ENCODE measurements at regions not wholly inside any gene's neighbourhood (a gene's known extent, or its start where the extent isn't known, plus 50 kb on each side); places are given as distances from the start of the nearest gene placed in this dataset.
A peak's percentile ranks its signal among the peaks of the same experiment; 100 is the strongest.

DNA sequence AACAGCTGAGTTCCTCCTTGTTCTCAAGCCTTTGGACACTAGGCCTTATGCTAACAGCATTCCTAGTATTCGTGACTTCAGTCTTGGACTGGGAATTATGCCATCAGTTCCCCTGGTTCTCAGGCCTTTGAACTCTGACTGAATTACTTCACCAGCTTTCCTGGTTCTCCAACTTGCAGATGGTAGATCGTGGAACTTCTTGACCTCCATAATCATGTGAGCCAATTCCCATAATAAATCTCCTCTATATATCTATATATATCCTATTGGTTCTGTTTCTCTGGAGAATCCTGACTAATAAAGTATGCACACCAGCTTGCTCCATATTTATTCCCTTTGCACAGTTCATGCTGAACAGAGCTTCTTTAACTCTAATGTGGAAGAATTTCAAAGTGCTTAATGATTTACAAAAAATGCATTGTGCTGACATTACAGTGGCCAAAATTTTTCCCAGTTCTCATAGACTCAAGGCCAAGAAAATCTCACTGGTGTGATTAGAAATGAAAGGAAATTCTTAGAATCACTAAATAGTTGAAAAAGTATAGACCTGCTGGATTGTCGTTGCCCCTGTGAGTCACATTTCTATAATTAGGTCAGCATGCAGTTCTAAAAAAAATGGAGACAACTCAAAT, 462.9 kb upstream of the ADAMTS5 start:
- TF ChIP-seq, protein P1, sequence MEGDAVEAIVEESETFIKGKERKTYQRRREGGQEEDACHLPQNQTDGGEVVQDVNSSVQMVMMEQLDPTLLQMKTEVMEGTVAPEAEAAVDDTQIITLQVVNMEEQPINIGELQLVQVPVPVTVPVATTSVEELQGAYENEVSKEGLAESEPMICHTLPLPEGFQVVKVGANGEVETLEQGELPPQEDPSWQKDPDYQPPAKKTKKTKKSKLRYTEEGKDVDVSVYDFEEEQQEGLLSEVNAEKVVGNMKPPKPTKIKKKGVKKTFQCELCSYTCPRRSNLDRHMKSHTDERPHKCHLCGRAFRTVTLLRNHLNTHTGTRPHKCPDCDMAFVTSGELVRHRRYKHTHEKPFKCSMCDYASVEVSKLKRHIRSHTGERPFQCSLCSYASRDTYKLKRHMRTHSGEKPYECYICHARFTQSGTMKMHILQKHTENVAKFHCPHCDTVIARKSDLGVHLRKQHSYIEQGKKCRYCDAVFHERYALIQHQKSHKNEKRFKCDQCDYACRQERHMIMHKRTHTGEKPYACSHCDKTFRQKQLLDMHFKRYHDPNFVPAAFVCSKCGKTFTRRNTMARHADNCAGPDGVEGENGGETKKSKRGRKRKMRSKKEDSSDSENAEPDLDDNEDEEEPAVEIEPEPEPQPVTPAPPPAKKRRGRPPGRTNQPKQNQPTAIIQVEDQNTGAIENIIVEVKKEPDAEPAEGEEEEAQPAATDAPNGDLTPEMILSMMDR (IDR thresholded peaks at IDR 0.05; ENCODE audit: insufficient read depth, low read depth, low read length, missing control alignments): no peak
- no peak overlapping the region for H3K4me3 ChIP-seq (ENCODE audit: low read length)
- DNase-seq (ENCODE audit: low read depth): no peak

DNA sequence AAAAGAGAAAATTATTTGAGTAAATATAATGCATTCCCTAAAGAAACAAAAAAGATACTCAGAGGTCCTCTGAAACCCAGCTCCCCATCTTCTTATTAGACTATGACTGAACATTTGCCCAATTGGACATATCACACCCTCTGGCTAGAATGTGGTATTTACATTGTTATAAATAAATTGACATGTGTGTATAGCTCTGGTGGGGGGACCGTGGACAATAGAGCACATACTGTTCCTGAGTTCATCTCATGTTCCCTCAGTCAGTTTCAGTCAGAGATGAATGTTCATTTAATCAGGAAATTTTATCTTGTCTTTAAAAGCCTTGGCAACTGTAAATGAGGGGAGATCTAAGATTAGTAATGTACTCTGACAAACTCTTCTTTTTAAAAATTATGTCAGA, 459.3 kb upstream of the ADAMTS5 start:
- DNase-seq (ENCODE audit: low read depth): no peak
- TF ChIP-seq, protein P1 (IDR thresholded peaks at IDR 0.05; ENCODE audit: insufficient read depth, low read depth, low read length, missing control alignments): no peak
- H3K4me3 ChIP-seq (ENCODE audit: low read length): no peak overlapping the region

DNA sequence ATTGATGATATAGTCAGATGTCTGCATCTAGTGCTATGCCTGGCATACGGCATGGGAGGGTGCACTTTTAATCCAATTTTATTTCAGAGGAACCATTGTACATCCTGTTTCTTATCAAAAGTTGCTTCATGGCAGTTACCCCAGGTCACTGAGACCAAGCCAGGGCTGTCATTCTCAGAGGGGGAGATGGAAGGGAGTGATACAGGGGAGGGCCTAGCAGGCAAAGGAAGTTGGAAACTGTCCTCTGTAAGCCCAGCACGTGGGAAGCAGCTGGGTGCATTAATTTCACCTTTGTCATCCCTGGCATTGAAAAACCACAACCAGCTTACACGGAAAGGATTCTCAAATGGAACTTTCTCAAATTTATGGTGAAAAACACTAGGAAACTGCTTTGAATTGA, 458.7 kb upstream of the ADAMTS5 start:
- no peak overlapping the region for H3K4me3 ChIP-seq (ENCODE audit: low read length)
- DNase-seq (ENCODE audit: low read depth): no peak
- TF ChIP-seq, protein P1 (IDR thresholded peaks at IDR 0.05; ENCODE audit: insufficient read depth, low read depth, low read length, missing control alignments): no peak

GRCh38 chr21:27425172-27425571, 458.3 kb upstream of the ADAMTS5 start:
- no peak overlapping the region for H3K4me3 ChIP-seq (ENCODE audit: low read length)
- peak; percentile 4 for DNase-seq (ENCODE audit: low read depth)
- TF ChIP-seq, protein P1 (IDR thresholded peaks at IDR 0.05; ENCODE audit: insufficient read depth, low read depth, low read length, missing control alignments): no peak

DNA sequence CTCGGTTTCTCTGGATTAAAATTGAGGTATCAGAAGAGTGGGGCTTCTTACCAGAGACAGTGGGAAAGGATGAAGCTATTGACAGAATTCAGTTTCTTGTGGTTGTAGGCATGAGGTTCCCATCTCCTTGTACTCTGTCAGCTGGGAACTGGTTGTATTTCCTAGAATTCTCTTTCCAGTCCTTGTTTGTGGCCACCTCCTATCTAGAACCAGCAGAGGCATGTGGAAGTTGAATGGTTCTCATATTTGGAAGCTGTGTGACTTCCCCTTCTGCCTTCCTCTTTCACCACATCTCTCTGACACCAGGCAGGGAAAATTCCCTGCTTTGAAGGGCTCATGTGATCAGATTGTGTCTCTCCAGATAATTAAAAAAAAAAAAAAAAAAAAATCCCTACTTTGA, 457.7 kb upstream of the ADAMTS5 start:
- TF ChIP-seq, protein P1 (IDR thresholded peaks at IDR 0.05; ENCODE audit: insufficient read depth, low read depth, low read length, missing control alignments): no peak
- H3K4me3 ChIP-seq (ENCODE audit: low read length): no peak overlapping the region
- peak; percentile 7 for DNase-seq (ENCODE audit: low read depth)

DNA sequence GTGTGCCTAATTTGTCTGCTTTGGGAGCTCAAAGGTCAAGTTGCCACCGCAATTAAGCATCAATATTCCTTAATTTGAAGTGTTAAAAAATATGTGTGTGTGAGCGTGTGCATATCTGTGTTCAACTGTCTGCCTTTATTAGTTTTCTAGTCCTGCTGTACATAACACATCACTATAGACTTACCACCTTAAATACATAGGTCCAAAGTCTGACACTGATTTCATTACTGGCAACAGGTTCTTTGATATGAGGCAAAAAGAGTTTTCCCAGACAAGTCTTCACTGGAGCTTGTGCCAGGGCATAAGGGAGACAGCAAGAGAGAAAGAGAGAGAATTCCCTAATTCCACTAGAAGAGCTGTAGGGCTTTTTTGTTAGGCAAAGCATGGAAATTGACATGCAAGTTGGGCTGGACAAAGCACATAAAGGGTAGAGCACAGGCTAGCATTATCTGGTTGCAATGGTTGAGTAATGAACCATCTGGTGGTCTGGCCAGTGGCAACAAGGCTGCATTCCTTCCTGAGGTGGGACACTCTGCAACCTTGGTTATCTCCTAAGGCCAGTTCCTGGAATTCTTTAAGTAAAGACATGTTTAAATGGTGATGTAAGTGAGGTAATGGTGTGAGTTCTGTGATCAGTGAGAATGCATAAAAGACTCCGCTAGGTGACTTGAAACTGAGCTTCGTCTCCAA, 457.2 kb upstream of the ADAMTS5 start:
- TF ChIP-seq, protein P1 (IDR thresholded peaks at IDR 0.05; ENCODE audit: insufficient read depth, low read depth, low read length, missing control alignments): no peak
- peak; percentile 44 for DNase-seq (ENCODE audit: low read depth)
- no peak overlapping the region for H3K4me3 ChIP-seq (ENCODE audit: low read length)

- peak; percentile 49 for DNase-seq (ENCODE audit: low read depth)
- TF ChIP-seq, protein P1 (IDR thresholded peaks at IDR 0.05; ENCODE audit: insufficient read depth, low read depth, low read length, missing control alignments): no peak
- no peak overlapping the region for H3K4me3 ChIP-seq (ENCODE audit: low read length)
These were observed 456.1 kb upstream of the ADAMTS5 start for GRCh38 chr21:27423038-27423437.
